MCF 10A (cell line): ENCODE measurements at regions not wholly inside any gene's neighbourhood (a gene's known extent, or its start where the extent isn't known, plus 50 kb on each side); places are given as distances from the start of the nearest gene placed in this dataset.

Experiments
- BruUV-seq: library from RNA; stranded (reverse); fragments of 400-500 nt; replicated peaks from 2 replicates; lab custom pipeline; 2021; lab: Mats Ljungman, UMichigan
- CTCF ChIA-PET: fragments of 300-600 bp; sonication (Branson Sonifier 250); formaldehyde crosslinking; extraction: SDS; loops from one replicate; lab custom pipeline; 2021; ENCODE audit warnings: antibody characterized with exemption, inconsistent platforms; lab: Yijun Ruan, JAX
- POLR2A ChIA-PET: fragments of 300-600, 350-650 bp; sonication (Branson Sonifier 250); formaldehyde crosslinking; extraction: SDS; loops from one replicate; lab custom pipeline; 2020; ENCODE audit warnings: antibody characterized with exemption, inconsistent platforms; lab: Yijun Ruan, JAX
- DNase-seq: peaks from one replicate; pipeline ENCODE4 v3.0.0-alpha.2; 2018; ENCODE audit not compliant: unreplicated experiment
- H3K27ac Mint-ChIP-seq: one replicate; pipeline ENCODE4 v1.8.0; 2022; ENCODE audit warnings: mild to moderate bottlenecking, low read depth, mixed read lengths; ENCODE audit not compliant: unreplicated experiment
- H3K27me3 Mint-ChIP-seq: one replicate; pipeline ENCODE4 v1.8.0; 2022; ENCODE audit warnings: mixed read lengths; ENCODE audit not compliant: insufficient read depth, unreplicated experiment
- H3K36me3 Mint-ChIP-seq: one replicate; pipeline ENCODE4 v1.8.0; 2022; ENCODE audit warnings: mild to moderate bottlenecking, moderate library complexity, mixed read lengths; ENCODE audit not compliant: insufficient read depth, unreplicated experiment
- H3K4me1 Mint-ChIP-seq: one replicate; pipeline ENCODE4 v1.8.0; 2022; ENCODE audit warnings: mixed read lengths; ENCODE audit not compliant: insufficient read depth, unreplicated experiment
- H3K4me3 Mint-ChIP-seq: one replicate; pipeline ENCODE4 v1.8.0; 2022; ENCODE audit warnings: mild to moderate bottlenecking, moderate library complexity, mixed read lengths; ENCODE audit not compliant: unreplicated experiment
- H3K9me3 Mint-ChIP-seq: one replicate; pipeline ENCODE4 v1.8.0; 2022; ENCODE audit warnings: mixed read lengths; ENCODE audit not compliant: unreplicated experiment
- intact Hi-C: fragments of 100-400 bp; cut with micrococcal nuclease; formaldehyde crosslinking; loops from 2 replicates; pipeline ENCODE4 v1.14.1; 2022
- TF ChIP-seq, protein P1 (sequence below): fragments of 200-600 bp; IDR thresholded peaks from one replicate; pipeline ENCODE4 v1.8.0; 2022; ENCODE audit warnings: antibody characterized with exemption, mild to moderate bottlenecking; ENCODE audit not compliant: unreplicated experiment

DNA sequence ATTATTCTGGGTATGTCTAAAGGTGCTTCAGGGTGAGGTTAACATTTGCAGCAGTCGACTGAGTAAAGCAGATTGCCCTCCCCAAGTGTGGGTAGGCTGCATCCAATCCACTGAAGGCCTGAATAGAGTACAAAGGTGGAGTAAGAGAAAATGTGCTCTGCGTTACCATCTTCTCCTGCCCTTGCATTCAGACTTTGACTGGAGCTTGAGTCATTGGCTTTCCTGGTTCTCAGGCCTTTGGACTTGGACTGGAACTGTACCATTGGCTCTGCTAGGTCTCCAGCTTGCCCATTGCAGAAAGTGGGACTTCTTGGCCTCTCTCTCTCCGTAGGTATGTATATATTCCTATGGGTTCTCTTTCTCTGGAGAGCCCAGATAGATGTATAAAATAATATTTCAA lies 120.9 kb upstream of the CNTLN start:
- H3K36me3 Mint-ChIP-seq: no peaks in the 10 kb centered on the region
- POLR2A ChIA-PET: no interaction called here
- no peak for DNase-seq

DNA sequence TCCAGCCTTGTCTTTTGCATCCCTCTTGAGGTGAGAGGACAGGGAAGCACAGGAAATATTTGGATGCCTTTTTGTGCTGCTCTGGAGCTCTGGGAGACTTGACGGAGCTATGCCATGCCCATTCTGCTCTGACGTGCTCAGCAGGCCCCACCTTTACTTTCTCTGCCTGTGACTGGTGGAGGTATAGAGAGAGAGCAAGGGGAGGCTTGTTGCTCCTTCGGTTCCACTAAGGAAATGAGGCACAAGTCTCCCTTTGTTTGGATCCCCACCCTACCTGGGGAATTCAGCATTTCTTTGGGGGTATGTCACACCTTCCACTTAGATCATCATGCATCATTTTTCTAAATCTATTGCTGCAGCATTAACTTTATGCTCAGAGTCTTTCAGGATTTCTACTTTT lies 121.8 kb upstream of the CNTLN start:
- no peaks in the 10 kb centered on the region for H3K4me1 Mint-ChIP-seq
- POLR2A ChIA-PET: no interaction called here
- no peak overlapping the region for H3K4me3 Mint-ChIP-seq
- CTCF ChIA-PET: no interaction called here
- intact Hi-C loops: no loop called here
- BruUV-seq: no TSS peak
- H3K36me3 Mint-ChIP-seq: no peaks in the 10 kb centered on the region
- TF ChIP-seq, protein P1, sequence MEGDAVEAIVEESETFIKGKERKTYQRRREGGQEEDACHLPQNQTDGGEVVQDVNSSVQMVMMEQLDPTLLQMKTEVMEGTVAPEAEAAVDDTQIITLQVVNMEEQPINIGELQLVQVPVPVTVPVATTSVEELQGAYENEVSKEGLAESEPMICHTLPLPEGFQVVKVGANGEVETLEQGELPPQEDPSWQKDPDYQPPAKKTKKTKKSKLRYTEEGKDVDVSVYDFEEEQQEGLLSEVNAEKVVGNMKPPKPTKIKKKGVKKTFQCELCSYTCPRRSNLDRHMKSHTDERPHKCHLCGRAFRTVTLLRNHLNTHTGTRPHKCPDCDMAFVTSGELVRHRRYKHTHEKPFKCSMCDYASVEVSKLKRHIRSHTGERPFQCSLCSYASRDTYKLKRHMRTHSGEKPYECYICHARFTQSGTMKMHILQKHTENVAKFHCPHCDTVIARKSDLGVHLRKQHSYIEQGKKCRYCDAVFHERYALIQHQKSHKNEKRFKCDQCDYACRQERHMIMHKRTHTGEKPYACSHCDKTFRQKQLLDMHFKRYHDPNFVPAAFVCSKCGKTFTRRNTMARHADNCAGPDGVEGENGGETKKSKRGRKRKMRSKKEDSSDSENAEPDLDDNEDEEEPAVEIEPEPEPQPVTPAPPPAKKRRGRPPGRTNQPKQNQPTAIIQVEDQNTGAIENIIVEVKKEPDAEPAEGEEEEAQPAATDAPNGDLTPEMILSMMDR: no peak
- H3K27ac Mint-ChIP-seq: no peak overlapping the region
- no peak for DNase-seq
- no peaks in the 10 kb centered on the region for H3K9me3 Mint-ChIP-seq
- H3K27me3 Mint-ChIP-seq: no peaks in the 10 kb centered on the region

More for the DNA sequence above, 120.9 kb upstream of the CNTLN start:
- Mint-ChIP-seq H3K4me3 (no peak overlapping the region), H3K4me1 (no peaks in the 10 kb centered on the region), H3K9me3 (no peaks in the 10 kb centered on the region), H3K27ac (no peak overlapping the region), H3K27me3 (no peaks in the 10 kb centered on the region)
- TF ChIP-seq, protein P1: no peak
- CTCF ChIA-PET: interaction anchor here (0.9 kb wide), 1 partner anchor 49 kb away, joined by 3 read pairs; no protein-coding TSS in a partner anchor
- no TSS peak for BruUV-seq
- intact Hi-C loops: no loop called here

DNA sequence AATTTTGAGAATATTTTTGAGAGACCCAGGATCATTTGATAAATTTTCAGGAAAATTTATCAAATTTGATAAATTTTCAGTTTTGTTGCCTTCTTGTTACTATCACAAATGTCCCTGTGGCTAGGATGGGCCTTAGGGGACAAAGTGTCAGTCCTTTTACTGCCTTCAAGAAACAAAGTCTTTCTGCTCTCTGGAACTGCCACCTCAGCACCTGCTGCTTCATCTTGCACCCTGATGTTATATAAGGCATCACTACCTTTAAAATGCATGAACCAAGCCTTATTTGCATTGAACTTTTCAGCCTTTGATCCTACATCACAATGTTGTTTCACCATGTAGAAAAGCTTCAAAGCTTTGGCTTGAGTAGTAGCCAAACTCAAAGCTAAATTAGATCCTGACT lies 123.0 kb upstream of the CNTLN start:
- intact Hi-C loops: no loop called here
- Mint-ChIP-seq H3K4me1 (no peaks in the 10 kb centered on the region), H3K4me3 (no peak overlapping the region), H3K27ac (no peak overlapping the region), H3K36me3 (no peaks in the 10 kb centered on the region), H3K27me3 (no peaks in the 10 kb centered on the region), H3K9me3 (no peaks in the 10 kb centered on the region)
- ChIA-PET CTCF (no interaction called here), POLR2A (no interaction called here)
- TF ChIP-seq, protein P1: no peak
- DNase-seq: no peak
- BruUV-seq: no TSS peak

DNA sequence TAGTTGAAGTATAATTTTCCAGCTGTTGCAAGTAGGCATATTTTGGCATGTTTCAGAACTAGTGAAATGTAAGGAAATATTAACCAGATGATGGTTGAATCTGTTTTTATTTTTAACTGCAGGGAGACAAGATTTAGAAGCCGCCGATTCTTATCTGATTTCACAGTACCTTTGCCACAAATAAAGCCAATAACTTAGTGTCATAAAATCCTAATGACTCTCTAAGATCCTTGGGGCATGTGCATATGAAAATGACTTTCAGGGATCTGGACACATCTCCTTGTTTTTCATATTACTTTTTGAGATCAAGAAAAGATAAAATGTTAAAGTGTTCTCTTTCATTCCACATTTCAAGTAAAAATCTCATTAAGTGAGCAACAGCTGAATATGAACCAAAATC lies 125.8 kb upstream of the CNTLN start:
- H3K9me3 Mint-ChIP-seq: no peaks in the 10 kb centered on the region
- TF ChIP-seq, protein P1: no peak
- DNase-seq: no peak
- no peak overlapping the region for H3K27ac Mint-ChIP-seq
- no peaks in the 10 kb centered on the region for H3K27me3 Mint-ChIP-seq
- ChIA-PET CTCF (interaction anchor here (0.6 kb wide), 1 partner anchor 15 kb away, joined by 3 read pairs; no protein-coding TSS in a partner anchor), POLR2A (no interaction called here)
- BruUV-seq: no TSS peak
- H3K36me3 Mint-ChIP-seq: no peaks in the 10 kb centered on the region
- H3K4me3 Mint-ChIP-seq: no peak overlapping the region
- H3K4me1 Mint-ChIP-seq: no peaks in the 10 kb centered on the region
- intact Hi-C loops: no loop called here
